T-helper 22 cell (primary cell): ENCODE measurements at regions not wholly inside any gene's neighbourhood (a gene's known extent, or its start where the extent isn't known, plus 50 kb on each side); places are given as distances from the start of the nearest gene placed in this dataset.
"Not testable (repeated sequence)": the region's sequence is repeated elsewhere in the genome, so short reads cannot be mapped to it uniquely, and the experiment has no call there.

Experiments
- DNase-seq: peaks from one replicate; pipeline ENCODE4 v3.0.0-alpha.2; 2020; ENCODE audit warnings: low read depth

- no peak for DNase-seq
These were observed 97.2 kb upstream of the METTL14 start for GRCh38 chr4:118587946-118588345.

GRCh38 chr4:118589471-118590055 lies 95.6 kb upstream of the METTL14 start:
- no peak for DNase-seq

- peak; percentile 88 for DNase-seq
These were observed 93.7 kb upstream of the METTL14 start for GRCh38 chr4:118591339-118592046.

GRCh38 chr4:118592289-118592688 lies 92.9 kb upstream of the METTL14 start:
- not testable (repeated sequence) for DNase-seq

- DNase-seq: not testable (repeated sequence)
These were observed 89.3 kb upstream of the METTL14 start for GRCh38 chr4:118595883-118596282.

GRCh38 chr4:118625097-118625496 lies 60.1 kb upstream of the METTL14 start:
- not testable (repeated sequence) for DNase-seq

GRCh38 chr4:118629697-118630096 lies 55.5 kb upstream of the METTL14 start:
- DNase-seq: not testable (repeated sequence)

- DNase-seq: not testable (repeated sequence)
These were observed 54.3 kb upstream of the METTL14 start for GRCh38 chr4:118630897-118631296.

GRCh38 chr4:118631321-118632050 lies 53.7 kb upstream of the METTL14 start:
- not testable (repeated sequence) for DNase-seq

GRCh38 chr4:118633476-118633875 lies 51.7 kb upstream of the METTL14 start:
- DNase-seq: not testable (repeated sequence)

GRCh38 chr4:118634126-118634875 lies 50.9 kb upstream of the METTL14 start:
- DNase-seq: not testable (repeated sequence)
